ENCODE measurements at regions not wholly inside any gene's neighbourhood (a gene's known extent, or its start where the extent isn't known, plus 50 kb on each side); places are given as distances from the start of the nearest gene placed in this dataset.

DNA sequence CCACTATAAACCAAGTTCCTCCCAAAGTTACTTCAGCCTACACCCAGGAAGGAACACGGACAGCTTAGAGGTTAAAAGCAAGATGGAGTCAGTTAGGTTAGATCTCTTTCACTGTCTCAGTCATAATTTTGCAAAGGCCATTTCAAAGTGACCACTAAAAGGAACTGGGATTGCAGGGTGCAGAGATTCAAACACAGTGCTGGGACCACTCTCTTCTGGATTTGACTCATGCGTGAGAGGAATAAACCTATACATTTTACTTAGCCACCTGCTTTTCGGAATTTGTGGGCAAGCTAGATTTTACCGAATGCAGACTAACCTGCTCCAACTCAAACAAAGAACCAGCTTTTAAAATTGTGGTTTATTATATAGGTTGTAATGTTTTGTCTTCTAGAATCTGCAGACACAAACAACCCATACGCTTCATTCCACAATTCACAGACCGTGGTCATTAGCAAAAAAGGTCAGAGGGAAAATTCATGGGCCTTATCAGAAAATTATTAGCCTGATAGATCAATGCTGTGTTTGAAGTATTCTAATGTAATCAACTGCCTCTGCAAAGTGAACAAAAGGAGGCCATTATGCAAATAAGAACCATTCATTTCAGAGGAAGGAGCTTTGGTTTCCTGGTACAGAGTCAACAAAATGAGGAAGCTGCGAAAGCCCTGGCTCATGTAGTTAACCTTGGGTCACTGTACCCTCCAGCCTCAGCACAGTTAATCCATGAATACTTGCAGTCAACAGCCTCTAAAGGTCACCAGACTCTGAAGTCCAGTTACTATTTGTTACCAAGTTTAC is 342.7 kb upstream of the KLF6 start:
- ChIA-PET POLR2A (no interaction called here), CTCF (interaction anchor here (0.5 kb wide), 1 partner anchor 427 kb away, joined by 3 read pairs; no protein-coding TSS in a partner anchor)

DNA sequence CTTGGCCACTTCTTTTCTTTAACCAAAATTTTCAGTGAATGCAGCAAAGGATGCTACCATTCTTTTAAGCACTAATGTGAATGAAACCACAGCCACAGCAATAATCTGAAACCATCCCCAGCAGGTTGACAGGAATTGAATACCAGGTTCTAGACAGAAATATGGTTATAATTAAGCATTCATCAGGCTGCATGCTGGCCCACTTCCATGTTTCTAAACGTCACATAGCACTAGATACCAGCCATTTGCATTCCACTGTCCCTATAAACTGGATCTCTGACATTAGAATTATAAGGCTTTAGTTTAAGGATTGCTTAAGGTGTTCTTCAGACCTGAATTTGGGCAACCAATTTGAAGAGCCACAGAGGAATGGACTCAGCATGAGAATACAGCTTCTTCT is 340.8 kb upstream of the KLF6 start:
- POLR2A ChIA-PET: no interaction called here

DNA sequence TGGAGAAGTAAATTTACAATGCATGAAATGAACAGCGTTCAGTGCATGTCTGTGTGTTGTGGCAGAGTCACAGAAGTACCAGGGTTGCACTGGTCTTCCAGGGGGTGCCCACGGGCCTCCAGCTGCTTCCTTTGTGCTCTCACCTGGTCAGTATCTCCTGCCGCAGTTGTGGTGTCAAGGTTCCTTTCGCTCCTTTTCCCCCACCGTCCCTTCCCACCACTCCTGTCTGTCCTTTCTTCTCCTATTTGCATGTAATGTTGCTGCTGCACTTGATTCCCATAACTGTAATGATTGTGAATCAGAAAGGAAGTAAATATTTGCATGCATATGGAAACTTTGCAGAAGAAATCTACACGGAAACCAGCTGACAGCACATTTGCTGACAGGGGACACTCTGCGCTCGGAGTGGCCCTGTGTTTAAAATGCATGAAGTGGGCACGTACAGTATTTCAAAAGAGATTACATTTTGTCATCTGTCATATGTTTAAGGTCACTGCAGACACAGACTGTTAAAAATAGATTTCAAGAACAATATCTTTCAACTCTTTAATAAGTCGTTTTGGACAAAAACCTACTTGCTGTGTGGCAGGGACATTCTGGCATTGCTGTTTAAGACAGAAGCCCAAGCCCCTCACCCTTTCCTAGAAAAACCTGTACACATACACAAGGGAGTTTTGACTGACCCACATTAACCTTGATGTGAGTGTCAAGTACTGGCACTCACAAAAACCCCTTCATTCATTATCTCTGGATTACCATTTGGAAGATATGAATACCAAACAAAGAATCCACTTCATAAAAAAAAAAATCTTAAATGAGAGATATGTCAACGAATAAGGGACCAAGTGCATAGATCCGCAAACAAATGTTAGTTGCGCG is 336.7 kb upstream of the KLF6 start:
- CTCF ChIA-PET: no interaction called here
- POLR2A ChIA-PET: no interaction called here

More for the DNA sequence above, 340.8 kb upstream of the KLF6 start:
- CTCF ChIA-PET: no interaction called here

DNA sequence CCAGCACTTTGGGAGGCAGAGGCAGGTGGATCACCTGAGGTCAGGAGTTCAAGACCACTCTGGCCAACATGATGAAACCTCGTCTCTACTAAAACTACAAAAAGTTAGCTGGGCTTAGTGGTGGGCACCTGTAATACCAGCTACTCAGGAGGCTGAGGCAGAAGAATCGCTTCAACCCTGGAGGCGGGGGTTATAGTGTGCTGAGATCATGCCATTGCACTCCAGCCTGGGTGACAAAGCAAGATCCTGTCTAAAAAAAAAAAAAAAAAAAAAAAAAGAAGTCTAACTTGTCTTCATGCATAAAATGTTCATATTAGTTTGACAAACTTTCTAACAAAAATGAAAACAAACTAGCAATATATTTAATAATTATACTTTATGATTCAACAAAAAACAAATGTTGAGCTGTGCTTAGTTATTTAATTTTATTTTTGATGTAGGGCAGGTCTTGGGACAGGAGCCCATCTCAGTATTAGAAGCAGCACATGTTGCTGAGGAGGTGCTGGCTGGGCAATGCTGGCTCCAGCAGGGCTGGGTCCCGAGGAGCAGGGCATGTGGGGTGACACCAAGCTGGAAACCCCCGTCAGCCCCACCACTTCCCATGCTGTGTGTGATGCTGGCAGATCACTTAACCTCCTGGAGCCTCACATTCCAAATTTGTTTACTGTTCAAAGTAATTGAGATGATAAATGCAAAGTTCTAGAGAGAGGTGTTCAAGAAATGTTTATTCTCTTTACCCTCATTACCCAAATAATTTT is 335.3 kb upstream of the KLF6 start:
- POLR2A ChIA-PET: interaction anchor here (0.7 kb wide), 1 partner anchor 15 kb away, joined by 13 read pairs; no protein-coding TSS in a partner anchor
- CTCF ChIA-PET: interaction anchor here (0.7 kb wide), 2 partner anchors 84 to 105 kb away, joined by 3 to 5 read pairs; no protein-coding TSS in a partner anchor

DNA sequence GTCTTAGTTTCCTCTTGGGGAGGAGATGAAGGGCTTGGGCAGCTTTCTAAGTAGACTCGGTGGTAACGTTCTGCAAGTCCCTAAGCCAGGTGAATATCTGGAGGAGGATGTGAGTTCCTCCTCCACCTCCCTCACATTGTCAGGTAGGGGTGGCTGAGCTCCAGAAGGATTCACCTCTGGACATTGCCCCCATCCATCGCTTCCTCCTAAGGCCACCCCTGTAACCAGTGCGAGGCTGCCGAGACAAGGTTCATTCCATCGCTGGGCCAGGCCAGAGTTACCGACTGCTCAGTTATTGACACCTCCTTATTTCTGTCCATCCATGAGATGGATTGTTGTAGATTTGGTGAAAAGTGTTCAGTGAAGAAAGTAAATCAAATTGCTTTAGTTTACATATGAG is 334.1 kb upstream of the KLF6 start:
- ChIA-PET POLR2A (no interaction called here), CTCF (no interaction called here)

DNA sequence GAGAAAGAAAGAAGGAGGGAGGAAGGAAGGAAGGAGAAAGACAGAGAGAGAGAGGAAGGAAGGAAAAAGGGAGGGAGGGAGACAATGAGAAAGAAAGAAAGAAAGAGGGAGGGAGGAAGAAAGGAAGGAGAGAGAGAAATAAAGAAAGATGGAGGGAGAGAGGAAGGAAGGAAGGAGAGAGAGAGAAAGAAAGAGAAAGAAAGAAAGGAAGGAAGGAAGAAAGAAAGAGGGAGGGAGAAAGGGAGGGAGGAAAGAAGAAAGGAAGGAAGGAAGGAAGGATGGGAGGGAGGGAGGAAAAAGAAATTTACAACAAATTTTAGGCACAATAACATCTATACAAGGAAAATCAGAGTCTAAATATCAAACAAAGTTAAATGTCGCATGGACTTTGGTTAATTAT is 332.6 kb upstream of the KLF6 start:
- POLR2A ChIA-PET: no interaction called here
- CTCF ChIA-PET: no interaction called here

DNA sequence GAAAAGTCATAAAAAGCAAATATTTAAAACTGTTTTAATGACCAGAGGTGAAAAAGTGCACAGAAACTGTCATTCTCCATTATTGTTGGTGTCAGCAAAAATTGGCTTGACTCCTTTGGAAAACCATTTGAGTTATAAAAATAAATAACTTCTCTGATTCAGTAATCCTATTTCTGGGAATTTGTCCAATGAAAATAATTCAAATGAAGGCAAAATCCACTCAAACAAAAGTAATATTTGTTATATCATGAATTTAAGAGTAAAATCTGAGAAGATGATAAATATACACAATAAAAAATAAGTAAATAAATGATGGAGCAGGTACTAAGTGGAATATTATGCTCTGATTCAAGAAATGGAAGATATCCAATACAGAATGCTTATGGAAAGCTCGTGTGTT is 326.6 kb upstream of the KLF6 start:
- ChIA-PET POLR2A (no interaction called here), CTCF (no interaction called here)

DNA sequence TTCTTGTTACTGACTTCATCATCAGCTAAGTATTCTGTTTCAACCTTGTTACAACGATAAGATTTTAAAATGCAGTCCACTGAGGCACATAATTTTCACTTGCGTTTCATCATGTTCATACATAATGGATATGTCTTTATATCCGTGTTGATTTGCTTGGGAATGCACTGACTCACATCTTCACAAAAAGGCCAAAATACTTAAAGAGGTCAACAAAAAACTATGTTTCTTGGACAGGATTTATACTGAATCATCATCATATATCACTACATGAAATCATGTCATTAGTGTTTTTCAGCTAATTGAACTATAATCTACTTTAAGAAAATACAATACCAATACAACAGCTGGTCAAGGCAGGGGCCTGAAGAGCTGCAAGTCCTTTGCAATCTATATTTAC is 324.5 kb upstream of the KLF6 start:
- ChIA-PET CTCF (no interaction called here), POLR2A (no interaction called here)

DNA sequence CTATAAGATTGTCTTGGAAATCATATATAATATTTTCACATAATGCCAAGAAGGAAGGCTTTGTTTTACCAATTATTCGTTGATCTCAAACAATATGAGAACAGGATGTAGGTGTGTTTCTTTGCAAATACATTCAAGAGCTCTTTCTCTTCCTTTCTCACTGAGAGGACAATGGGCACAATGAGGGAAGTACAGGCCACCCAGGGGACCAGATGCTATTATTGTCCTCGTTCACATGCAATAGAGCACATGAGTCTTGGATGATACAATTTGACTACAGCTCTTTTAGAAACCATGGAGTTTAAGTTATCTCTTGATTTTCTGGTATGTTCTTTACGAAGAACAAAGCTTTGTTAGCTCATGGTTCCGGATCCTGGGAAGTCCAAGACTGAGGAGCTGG is 323.7 kb upstream of the KLF6 start:
- ChIA-PET CTCF (no interaction called here), POLR2A (no interaction called here)

DNA sequence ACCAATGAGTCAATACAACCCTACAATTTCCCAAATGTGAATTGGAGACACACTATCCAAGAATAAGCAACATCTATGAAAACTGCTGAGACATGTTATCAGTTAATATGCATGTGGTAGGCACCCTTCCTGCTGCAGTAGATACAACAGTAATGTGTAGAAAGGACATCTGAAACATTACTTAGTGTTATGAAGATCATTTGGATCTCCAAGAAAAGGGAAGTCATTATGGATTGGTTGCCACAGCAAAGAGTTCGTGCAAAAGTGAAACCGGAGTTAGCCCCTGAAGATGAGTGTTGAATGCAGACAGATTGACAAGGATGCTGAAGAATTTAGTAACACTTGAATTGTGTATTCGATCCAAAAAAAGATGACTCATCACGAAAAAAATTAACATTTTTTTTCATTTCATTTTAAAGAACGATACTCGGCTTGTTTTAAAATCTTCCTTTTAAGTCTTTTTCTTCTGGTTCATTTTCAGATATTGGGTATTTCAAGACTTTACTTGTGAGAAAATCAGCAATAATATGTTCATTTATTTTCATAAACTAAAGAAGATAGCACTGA is 322.4 kb upstream of the KLF6 start:
- POLR2A ChIA-PET: no interaction called here
- CTCF ChIA-PET: no interaction called here

DNA sequence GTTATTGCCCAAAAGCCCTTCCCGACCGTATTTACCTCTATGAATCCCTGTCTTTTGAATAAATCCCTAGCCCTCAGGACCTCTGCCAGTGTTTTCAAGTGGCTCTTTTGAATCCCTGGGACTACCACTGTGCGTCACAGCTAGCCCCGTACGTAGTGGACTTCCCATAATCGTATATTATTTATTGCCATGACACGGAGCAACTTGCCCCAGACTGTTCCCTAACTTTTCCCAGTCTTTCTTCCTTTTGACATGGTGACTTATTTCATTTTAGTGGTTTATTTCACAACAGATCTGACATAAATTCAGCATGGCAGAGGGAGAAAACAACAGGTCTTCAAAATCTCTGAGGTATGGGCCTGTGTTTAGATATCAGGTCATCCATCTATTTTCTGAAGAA is 318.6 kb upstream of the KLF6 start:
- POLR2A ChIA-PET: no interaction called here
- CTCF ChIA-PET: no interaction called here

DNA sequence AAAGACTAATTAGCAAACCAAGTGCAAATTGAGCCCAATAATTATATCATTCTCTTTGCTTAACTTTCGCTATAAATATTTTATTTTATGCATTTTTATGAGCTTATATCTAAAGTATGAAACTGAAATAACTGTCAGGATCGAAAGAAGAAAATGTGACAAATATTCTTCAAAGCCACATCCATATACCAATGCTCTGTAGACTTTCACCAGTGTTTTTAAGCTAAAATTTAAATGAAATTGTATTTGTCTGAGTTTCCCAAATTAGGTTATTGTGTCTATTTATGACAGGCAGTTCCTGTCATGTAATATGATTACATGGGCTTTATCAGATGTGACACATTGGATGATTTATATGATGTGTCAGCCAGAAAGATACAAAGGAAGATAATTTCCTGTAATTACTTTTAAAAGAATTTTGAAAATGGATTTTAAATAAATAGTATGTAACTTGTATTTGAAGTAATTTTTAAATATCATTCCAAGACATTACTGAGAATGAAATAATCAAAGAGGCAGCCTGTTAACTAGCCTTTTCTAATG is 317.9 kb upstream of the KLF6 start:
- CTCF ChIA-PET: interaction anchor here (0.6 kb wide), 1 partner anchor 178 kb away, joined by 3 read pairs; no protein-coding TSS in a partner anchor
- POLR2A ChIA-PET: no interaction called here

DNA sequence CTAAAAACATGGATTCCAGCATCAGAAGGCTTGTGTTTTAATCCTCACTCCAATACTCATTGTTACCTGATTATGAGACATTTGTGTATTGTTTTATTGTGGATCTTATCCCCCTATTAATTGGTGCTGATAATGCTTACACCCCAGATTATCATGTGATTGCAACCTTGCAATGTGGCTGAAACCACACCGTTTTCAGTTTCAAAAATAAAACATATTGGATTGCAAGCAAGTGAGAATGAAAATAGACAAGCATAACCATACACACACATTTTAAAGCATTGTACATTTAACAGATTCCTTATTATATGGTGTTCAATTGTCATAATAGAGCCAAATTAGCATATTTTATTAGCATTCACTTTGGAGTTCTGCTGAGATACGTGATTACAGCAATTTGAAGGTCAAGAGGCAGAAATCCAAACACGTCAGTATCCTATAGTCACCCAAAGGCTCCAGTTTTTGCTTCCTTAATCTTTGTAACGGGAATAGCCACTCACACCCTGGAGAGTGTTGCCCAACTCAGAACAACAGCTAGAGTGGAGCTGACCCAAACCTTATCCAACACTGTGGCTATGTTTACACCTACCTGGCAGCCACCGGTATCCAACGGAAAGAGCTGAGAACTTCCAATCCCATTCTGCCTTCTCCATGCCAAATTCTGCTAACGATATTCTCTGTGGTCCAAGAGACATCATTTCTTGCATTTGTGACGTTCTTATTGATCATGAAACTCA is 317.1 kb upstream of the KLF6 start:
- ChIA-PET CTCF (no interaction called here), POLR2A (no interaction called here)

DNA sequence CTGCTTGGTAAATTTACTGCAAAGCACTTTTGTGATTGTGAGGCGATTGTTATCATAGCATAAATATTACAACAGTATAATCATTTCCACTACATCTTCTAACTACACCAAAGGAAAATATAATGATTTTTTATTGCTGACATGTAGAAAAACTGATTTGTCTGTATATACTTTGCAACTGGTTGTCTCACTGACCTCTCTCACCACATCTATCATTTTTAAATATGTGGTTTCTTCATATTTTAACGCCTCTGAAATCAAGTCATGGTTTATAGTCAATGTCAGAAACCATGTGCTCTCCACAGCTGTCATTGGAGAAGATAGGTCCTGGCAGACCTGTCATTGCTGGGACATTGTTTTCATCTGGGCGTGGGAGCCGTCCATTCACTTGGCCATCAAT is 315.4 kb upstream of the KLF6 start:
- ChIA-PET POLR2A (no interaction called here), CTCF (no interaction called here)

DNA sequence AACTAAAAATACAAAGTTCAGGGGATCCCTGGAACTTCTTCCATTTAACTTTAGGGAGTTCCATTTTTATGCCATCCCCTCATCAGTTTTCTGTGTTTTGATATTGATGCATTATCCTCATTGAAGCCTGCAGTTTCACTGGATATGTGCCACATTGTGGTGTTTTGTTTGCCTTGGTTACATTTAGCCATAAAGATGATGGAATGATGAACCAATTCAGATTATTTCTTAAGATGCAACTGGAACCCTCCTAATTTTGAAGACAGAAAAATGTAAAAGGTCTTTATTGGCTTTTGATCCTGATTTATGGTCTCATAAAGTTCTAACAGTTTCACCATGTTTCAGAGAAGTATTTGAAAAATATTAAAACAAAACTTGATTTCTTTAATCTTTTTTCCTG is 314.2 kb upstream of the KLF6 start:
- POLR2A ChIA-PET: no interaction called here
- CTCF ChIA-PET: no interaction called here

DNA sequence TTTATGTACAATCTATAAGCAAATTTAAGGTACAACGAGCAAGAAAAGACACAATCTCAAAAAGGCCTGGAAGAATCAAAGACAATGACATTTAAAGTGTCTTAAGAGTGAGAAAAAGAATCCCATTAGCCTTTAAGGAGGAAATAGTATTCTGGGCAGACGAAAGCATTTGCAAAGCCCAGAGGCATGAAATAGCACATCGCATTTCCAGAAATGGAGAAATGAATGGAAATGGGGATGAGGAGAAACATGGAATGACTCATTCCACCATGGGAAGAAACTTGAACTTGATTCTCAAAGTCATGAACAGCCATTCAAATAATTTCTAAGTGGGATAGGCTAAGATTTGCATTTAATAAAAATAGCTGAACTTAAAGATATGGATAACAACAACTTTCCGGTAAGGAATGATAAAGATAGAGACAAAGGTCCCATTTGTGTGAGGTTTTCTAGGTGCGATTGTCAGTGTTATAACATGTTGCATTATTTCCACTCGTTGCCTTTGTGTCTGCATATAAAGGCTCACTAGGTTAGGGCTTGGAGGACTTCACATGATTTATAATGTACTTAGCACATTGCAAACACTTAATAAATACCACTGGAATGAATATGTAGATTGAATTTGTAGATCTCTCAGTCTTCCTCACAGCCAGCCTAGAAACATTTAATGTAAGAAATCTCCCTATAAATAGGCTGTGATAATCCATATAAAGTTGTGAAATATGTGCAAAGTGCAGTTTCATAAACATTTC is 310.3 kb upstream of the KLF6 start:
- ChIA-PET POLR2A (no interaction called here), CTCF (no interaction called here)

DNA sequence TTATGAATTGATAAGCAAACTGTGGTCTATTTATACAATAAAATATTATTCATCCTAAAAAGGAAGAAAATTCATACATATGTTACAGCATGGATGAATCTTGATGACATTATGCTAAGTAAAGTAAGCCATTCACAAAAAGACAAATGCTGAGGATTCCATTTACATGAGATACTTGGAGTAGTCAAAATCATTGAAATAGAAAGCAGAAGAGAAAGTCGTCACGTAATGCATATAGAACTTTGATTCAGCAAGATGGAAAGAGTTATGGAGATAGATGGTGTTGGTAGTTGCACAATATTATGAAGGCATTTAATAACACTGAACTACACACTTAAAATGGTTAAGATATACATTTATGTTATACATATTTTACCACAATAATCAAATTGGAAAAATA is 309.7 kb upstream of the KLF6 start:
- ChIA-PET POLR2A (no interaction called here), CTCF (no interaction called here)

DNA sequence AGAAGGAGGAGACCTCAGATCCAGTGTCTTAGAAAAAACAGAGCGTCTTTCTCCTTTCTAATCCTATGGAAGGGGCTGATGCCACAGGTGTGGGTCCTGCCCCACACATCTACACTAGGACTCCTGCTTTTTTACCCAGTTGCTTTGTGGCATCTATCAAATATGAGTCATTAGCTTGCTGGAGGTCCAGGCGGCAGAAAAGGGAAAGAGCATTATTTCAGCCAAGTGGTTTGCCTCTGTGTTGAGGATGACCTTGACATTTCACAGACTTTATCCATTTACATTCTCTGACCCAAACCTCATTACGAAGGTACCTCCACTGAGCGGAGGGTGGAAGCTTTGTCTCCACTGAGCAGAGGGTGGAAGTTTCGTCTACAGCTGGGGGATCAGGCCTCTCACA is 308.4 kb upstream of the KLF6 start:
- CTCF ChIA-PET: no interaction called here
- POLR2A ChIA-PET: no interaction called here

Measured in activated CD8-positive, alpha-beta memory T cell treated with anti-CD3 and anti-CD28 coated beads for 36 hours (primary cell).